ENCODE measurements at regions not wholly inside any gene's neighbourhood (a gene's known extent, or its start where the extent isn't known, plus 50 kb on each side); places are given as distances from the start of the nearest gene placed in this dataset.

DNA sequence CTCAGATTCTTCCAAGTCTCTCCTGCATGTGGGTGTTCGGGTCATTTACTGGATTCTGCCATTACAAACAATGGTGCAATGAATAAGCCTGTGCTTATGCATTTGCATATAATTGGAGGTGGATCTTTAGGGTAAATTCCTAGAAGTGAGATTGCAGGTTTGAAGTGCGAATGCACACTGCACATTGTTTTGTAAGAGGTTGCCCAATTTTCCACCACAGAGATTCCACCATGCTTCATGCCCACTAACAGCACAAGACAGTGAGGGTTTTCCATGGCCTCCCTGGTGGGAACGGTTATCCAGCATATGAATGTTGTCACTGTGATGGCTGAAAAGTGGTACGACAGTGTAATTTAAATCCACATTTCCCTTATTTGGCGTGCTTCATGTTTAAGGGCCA, 178.8 kb upstream of the PMEPA1 start:
- H3K27ac ChIP-seq: no peak overlapping the region
- TF ChIP-seq ZFX (IDR thresholded peaks at IDR 0.05): no peak
- TF ChIP-seq, protein P1, sequence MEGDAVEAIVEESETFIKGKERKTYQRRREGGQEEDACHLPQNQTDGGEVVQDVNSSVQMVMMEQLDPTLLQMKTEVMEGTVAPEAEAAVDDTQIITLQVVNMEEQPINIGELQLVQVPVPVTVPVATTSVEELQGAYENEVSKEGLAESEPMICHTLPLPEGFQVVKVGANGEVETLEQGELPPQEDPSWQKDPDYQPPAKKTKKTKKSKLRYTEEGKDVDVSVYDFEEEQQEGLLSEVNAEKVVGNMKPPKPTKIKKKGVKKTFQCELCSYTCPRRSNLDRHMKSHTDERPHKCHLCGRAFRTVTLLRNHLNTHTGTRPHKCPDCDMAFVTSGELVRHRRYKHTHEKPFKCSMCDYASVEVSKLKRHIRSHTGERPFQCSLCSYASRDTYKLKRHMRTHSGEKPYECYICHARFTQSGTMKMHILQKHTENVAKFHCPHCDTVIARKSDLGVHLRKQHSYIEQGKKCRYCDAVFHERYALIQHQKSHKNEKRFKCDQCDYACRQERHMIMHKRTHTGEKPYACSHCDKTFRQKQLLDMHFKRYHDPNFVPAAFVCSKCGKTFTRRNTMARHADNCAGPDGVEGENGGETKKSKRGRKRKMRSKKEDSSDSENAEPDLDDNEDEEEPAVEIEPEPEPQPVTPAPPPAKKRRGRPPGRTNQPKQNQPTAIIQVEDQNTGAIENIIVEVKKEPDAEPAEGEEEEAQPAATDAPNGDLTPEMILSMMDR (conservative IDR thresholded peaks at IDR 0.05): no peak

DNA sequence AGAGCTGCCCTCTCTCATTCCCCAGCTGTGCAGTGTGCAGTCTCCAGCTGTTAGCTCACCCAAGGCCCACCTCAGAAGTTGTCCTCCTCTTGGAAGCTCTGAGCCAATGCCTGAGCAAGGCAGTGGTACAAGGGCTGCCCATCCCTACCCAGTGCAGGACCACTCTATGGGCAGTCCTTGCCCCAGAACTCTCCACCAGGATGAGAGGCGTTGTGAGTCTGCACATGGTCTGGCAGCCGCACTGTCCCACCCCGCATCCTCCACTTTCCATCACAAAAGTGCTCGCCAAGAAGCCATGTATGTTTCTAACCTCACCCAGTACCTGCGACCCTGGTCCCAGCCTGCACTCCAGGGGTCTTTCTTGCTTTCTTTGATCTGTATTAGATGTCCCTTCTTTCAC, 175.1 kb upstream of the PMEPA1 start:
- TF ChIP-seq ZFX (IDR thresholded peaks at IDR 0.05): no peak
- H3K27ac ChIP-seq: no peak overlapping the region

DNA sequence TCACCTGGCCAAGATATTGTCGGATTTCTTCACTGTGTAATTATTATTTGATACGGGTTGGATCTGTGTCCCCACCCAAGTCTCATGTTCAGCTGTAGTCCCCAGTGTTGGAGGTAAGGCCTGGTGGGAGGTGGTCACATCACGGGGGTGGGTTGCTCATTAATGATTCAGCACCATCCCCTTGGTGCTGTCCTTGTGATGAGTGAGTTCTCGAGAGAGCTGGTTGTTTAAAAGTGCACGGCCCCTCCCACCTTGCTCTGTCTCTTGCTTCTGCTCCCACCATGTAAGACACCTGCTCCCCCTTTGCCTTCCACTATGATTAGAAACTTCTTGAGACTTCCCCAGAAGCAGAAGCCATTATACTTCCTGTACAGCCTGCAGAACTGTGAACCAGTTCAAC, 173.9 kb upstream of the PMEPA1 start:
- no peak overlapping the region for H3K27ac ChIP-seq
- TF ChIP-seq, protein P1 (conservative IDR thresholded peaks at IDR 0.05): no peak
- TF ChIP-seq ZFX (IDR thresholded peaks at IDR 0.05): no peak

DNA sequence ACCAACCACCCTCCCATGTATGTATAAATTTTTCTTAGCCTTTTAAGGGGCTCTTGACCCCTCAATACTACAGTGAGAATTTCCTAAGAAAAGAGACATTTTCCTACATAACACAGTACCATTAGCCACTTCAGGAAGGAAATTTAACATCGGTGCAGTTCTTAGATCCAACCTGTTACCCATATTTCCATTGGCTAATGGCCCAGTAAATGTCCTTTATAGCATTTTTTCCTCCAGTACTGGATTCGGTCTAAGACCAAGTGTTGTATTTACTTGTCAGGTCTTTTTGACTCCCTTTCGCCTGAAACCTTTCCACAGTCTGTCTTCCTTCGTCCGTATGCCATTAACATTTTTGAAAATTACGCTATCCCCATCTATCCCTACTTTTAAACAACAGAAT, 173.4 kb upstream of the PMEPA1 start:
- TF ChIP-seq, protein P1 (conservative IDR thresholded peaks at IDR 0.05): no peak
- H3K27ac ChIP-seq: no peak overlapping the region

DNA sequence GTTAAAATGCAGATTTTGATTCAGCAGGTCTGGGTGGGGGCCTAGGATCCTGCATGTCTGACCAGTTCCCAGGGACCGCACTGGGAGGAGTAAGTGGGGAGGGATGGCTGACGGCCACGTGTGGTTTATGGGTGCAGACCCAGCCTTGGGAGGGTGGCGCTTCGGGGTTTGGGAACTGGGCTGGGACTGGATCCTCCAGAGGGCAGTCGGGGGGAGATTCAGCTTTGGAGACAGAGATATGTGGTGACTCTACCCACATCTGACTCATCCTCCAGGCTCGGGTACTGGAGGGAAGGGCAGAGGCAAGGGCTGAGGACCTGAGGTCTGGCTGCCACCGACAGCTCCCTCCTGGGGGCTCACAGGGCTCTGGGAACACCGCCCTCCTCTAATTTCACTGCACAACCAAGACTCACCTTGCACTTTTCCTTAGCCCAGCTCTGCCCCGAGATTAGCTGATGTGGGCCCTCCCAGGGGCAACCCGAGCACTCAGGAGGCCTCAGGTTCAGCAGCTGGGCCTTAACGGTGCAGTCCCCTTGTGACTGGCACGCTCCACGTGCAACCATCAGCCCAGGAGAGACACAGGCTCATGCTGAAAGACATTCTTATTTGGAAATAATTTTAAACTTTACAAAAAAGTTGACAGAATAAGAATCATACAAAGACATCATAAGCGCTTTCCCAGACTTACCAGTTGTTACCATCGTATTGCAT, 172.8 kb upstream of the PMEPA1 start:
- H3K27ac ChIP-seq: no peak overlapping the region
- no peak for TF ChIP-seq ZFX (IDR thresholded peaks at IDR 0.05)
- TF ChIP-seq, protein P1 (conservative IDR thresholded peaks at IDR 0.05): no peak

DNA sequence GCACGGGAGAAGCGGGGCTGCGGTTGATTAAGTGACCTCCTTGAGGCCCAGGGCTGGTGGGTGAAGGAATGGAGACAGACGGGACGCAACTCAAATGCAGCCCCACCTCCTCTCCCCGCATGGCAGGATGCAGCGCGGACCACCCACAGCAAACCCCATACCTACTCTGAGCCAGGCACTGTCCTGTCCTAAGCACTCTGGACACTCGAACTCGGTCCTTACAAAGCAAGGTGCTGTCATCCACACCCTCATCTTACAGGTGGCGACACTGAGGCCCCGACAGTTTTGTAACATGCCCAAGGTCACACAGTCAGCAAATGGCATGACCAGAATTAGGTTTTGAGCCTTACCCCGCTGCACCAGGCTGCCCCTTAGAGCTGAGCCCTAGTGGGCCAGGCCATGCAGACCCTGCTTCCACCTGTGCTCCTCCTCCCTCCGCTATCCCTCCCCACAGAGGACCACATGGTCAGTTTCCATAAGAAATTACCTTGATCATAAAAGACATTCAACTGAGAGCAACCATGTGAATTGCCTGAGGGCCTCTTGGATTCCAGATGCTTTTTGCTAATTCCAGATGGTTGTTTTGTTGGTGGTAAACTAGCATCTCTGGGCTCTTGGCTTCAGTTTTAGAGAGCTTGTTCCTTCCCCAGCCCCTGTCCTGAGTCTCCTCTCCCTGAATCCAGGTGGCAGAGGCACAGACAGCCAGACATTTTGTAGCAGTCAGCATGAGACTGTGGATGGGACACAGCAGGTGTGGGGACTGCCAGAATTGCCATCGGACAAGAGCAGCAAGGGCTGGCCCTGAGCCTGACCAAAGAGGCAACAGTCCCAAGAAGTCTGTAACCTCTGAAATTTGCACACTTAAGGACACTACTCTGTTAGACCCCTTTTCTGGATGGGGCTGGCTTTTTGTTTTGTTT, 171.9 kb upstream of the PMEPA1 start:
- no peak for TF ChIP-seq ZFX (IDR thresholded peaks at IDR 0.05)
- TF ChIP-seq, protein P1 (conservative IDR thresholded peaks at IDR 0.05): no peak
- H3K27ac ChIP-seq: no peak overlapping the region

DNA sequence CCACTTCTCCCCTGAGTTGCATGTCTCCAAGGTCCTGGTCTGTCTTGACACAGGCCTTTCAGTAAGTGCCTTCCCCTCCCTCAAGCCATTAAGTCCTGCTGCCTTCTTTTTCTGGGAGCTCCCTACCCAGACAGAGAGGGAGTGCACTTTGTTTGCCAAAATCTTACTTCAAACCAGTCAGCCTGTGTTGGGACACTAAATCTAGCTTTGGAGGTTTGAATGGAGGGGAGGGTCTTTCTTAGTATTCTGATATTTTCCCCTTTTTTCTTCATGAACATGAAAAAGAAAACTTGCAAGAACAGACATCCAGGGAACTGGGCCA, 170.7 kb upstream of the PMEPA1 start:
- no peak overlapping the region for H3K27ac ChIP-seq
- no peak for TF ChIP-seq ZFX (IDR thresholded peaks at IDR 0.05)
- TF ChIP-seq, protein P1 (conservative IDR thresholded peaks at IDR 0.05): no peak
